ENCODE measurements at regions not wholly inside any gene's neighbourhood (a gene's known extent, or its start where the extent isn't known, plus 50 kb on each side); places are given as distances from the start of the nearest gene placed in this dataset.

DNA sequence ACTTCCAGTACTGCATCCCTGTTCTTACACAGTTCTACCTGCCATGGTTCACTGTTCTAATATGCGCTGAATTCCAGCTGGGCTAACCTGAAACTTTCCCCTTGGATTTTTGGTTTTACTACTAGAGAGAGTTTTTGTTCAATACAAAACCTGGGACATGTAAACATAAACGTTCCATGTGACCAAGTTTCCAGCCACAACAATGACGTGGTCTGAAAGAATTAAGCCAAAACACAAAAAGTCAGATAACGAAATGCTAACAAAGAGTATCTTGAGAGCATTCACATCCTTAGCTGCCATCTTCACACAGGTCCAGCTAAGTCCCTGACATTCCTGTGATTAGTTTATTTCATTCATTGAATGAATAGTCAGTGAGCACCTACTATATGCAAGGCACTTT, 467.0 kb upstream of the PKDCC start:
- no peak for DNase-seq (ENCODE audit: low read depth in 2 of 2)

DNA sequence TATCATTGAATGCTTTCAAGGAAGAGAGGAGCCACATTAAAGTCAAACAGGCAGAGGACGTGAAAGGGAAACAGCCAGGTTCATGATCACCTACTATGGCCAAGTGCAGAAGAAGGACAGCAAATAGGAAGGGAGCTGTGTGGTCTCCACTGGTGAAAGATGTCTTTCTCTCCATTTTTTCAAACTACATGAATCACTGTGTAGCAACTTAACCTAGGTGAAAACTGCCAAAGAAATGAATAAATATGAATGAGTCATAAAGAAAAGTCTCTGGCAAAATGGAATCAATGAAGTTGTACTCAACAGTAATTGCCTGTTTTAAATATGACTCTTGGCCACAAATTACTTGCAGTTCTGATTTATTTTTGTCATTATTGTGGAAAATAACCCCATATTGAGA, 452.6 kb upstream of the PKDCC start:
- no peak for DNase-seq (ENCODE audit: low read depth in 2 of 2)

DNA sequence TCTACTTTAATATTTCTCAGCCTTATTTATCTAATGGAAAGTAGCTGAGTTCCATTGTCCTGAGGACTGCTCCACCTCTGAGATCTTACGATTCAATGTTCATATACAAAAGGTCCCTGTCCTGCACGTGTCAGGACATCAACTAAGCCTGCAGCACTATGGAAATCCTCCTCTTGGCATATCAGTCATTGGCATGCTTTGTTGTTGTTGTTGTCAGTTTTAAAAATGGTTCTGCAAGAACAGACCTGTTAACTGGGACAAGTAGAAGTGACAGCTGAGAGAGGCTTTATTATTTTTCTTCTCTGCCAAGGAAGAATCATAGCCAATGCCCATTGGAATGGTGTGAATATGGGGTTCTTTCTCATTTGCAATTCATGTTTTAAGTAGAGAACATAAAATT, 450.1 kb upstream of the PKDCC start:
- DNase-seq (ENCODE audit: low read depth in 2 of 2) = no peak

DNA sequence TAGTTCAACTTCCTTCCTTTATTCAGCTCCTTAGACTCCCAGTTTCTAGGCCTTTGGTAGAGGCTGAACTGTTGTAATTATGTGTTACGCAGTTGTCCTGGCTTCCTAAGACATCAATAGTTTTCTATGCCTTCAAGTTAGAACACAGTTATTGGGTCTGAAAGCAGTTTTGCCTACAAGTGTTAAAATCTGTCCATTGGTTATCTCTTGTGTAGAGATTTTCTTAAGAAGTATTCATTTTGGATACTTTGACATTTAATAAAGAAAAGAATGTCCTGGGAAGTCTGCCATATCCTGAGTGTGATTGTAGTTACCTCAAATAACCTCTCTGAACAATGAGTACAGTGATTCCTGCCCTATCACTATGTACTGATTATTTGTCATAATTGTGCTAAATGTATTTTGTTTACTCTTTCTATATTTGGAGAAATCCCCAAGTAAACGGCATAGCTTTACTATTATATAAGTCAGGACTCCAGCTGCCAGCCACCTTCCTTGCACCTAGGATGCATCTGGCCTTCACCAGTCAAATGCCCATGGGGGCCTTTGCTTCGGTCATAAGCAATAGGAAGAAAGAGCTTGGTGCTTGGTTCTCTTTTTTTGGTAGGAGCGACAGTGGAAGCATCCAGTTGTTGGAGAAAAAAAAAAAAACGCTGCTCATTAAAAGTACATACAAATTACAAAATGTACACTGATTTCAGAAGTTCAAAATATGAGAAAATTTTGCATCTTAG, 449.5 kb upstream of the PKDCC start:
- DNase-seq (ENCODE audit: low read depth in 2 of 2) = no peak

DNA sequence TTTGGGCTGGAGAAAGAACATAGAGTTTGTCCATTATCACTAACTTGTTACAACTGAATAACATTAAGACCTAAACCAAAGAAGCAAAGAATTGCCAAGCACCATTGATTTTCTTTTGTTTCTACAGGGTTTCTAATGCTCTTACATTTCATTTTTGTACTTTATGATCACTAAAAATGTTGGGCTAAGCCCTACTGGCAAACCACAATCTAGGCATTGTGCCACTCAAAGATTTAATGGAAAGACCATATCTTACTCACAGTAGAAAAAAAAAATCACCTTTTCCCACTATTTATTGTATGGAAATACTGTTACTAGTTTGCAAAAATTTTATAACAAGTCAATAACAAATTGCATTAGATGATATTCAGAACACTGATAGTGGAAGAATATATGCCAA, 447.4 kb upstream of the PKDCC start:
- DNase-seq (ENCODE audit: low read depth in 2 of 2) = no peak

DNA sequence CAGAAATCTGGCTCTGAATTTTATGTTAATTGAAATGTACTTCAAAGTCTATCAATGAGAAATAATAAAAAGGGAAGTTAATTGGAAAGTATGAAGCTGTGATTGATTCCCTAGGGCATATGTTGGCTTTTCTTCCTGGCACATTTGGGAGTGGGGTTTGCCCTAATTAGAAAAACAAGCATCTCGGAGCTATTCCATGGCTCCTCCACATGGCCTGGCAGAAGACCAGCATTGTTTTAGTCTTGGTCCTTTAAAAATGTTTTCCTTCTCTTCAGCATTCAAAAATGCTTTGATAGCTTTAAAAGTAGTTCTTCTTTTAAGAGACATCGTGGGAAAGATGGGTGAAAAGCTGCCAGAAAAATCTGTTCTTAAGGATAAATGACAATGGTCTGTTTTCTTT, 445.5 kb upstream of the PKDCC start:
- no peak for DNase-seq (ENCODE audit: low read depth in 2 of 2)

DNA sequence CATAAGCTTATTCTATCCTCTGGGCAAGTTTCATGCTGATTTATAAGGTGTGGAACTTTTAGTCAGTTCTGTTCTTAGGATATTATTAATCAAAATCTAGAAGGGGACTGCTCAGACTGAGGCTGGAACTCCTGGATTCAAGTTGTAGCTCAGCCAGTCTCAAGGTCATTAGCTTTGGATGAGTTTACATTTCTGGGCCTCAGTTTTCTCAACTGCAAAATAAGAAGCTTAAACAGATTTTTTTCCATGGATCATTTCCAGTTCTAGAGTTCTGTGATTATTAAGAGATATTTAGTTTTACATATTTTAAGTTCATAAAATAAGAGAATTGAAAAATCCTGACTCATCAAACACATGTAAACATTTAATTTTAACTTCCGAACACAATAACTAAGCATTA, 442.5 kb upstream of the PKDCC start:
- no peak for DNase-seq (ENCODE audit: low read depth in 2 of 2)

DNA sequence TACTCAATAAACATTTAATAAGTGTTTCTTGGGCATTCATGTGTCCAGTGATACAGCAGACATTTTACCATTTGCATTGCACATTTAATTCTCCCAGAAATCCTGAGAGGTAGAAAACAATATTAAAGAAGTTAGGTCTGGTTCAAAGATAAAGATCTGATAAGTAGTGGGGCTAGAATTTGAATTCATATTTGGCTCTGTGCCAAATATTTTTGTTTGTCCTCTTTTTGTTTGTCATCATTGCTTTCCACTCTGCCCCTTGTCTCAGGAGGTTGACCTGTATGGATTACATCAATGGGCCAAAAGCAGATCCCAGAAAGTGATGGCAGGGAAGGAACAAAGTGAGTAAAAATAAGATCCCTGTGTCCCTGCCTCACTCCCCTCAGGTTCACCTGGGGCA, 441.9 kb upstream of the PKDCC start:
- DNase-seq (ENCODE audit: low read depth in 2 of 2) = no peak

DNA sequence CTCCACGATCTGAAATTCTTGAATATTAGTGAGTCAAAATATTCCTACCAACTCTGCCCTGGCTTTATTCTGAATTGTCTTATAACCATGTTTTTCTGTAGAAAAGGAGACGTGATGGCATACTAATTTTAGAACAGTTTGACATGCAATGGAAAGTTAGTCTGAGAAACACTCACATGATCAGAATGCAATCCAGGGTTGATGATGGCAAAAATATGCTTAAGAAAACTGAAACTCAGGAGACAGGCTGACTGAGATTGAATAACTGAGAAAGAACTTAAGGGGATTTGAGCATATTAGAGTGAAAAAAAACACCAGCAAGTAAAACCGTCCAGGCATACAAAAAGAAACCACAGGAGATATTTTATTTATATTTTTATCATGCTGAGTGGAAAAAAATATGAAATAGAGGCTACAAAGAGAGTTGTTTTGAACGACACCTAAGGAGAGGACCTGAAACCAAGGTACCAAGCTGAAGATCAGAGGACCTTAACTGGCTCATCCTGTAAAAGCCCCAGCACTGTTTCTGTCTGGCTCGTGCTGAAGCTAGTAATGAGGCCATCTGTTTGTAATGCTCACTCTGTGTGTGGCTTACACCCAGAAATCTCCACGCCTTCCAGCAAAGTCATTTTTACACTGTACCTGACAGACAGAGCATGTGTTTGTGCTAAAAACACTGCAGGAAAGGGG, 437.2 kb upstream of the PKDCC start:
- DNase-seq (ENCODE audit: low read depth in 2 of 2) = no peak

DNA sequence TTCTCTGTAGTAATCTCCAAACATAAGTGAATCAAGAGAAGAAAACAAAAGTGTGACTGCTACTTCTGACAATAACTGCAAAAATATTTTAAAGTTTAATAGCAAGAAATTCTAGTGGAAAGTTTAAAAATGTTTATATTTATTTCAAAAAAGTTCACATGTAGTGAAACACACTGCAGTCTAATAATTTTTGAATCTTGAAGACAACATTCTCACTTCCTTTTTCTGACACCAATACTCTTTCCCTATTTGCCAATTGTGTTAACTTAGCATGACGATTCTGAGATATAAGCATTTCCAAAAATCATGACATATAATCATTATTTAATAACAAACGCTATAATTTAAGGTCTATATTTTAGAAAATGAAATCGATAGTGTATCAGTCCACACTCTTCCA, 429.1 kb upstream of the PKDCC start:
- no peak for DNase-seq (ENCODE audit: low read depth in 2 of 2)

DNA sequence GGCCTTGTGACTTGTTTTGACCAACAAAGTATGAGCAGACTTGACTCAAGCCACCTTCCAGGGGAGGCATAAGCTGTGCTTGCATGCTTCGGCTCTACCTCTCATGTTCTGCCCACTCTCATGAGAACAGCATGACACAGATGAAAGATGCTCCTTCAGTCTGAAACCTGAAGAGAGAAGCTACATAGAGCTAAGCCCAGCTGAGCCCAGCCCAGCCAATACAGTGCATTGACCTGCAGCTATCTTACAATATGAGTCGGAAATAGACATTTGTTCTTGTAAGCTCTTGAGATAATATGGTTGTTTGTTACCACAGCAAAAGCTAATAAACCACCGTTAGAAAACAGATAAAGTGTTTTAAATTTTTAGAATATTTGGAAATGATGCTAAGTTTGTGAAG, 426.7 kb upstream of the PKDCC start:
- no peak for DNase-seq (ENCODE audit: low read depth in 2 of 2)

DNA sequence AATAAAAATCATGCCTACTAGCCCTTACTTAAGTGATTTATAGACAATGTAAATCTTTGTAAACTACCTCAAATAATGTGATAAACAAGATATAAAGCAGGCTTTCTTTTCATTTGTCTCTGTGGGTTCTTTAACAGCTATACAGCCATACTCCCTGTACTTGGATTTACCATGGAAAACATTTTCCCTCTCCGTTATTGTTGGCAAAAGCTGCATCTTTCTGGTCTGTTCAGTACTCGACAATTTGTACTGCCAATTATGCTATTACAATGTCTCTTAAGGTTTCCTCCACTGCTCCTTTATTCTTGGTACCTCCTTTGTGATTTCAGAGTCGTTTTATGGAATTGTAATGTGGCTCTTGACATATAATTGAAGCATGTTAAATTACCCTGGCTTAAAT, 426.3 kb upstream of the PKDCC start:
- DNase-seq (ENCODE audit: low read depth in 2 of 2) = no peak

DNA sequence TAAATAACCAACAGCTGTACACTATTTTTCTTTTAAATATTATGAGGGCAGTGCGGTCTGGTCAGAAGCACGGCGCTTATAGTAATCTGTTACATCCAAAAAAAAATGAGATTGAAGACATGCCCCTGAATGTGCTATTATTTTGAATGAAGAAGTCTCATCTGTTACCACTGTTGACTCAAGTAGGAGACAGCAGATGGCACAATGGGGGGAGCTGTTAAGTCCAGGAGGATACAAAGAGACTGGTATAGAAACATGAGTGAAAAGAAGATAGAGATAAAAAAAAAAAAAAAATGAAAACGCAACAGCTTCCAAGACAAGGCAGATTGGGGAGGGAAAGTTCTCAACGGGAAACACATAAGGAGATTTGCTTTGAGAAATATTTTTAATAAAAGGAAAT, 425.5 kb upstream of the PKDCC start:
- no peak for DNase-seq (ENCODE audit: low read depth in 2 of 2)

DNA sequence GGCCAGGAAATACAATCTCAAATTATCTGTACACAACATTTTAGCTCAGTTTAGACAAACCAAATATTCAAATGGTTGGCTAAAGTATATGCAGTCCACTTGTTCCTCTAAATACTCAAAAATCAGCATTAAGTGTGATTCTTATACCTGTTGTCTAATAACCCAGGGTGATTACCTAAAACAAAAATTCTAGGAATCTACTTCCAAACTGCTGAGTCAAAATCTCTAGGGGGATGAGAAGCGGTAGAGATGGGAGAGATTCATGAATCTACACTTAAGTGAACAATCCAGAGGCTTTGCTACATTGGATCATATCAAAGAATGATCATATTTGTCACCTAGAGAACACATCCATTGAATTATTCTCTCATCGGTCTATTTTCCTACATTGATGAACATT, 420.9 kb upstream of the PKDCC start:
- no peak for DNase-seq (ENCODE audit: low read depth in 2 of 2)

DNA sequence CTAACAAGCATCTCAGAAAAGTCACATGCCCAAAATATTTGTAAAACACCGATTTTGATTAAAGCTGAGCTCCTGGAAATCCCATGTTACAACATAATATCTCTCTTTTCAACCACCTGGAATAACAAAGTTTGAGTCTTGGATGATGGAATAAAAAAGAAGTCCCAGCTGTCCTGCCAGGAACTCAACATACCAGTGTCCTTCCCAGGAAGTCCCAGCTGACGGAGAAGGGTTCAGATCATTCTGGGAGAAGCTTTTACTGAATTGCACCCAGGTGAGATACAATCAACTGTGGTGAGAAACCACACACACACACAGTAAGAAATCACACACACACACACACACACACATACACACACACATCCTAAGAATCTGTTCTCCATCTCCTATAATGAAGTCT, 413.1 kb upstream of the PKDCC start:
- DNase-seq (ENCODE audit: low read depth in 2 of 2) = no peak

DNA sequence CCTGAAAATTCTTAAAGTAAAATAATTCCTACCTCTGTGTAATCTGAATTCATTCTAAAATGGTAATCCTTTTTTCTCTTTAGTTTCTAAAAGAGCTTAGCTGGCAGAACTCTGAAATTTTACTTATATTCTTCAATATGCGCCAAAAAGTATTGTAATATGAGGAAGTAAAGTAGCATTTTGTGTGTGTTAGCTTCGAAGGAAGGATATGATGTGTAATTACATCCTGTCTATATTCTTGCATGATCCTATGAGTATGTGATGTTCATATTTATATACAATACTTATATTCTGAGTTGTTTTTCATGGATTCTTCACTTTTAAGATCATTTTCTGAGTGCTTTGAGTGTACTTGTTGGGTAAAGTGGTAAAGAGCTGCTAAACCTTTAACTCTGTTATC, 402.9 kb upstream of the PKDCC start:
- DNase-seq (ENCODE audit: low read depth in 2 of 2) = no peak

DNA sequence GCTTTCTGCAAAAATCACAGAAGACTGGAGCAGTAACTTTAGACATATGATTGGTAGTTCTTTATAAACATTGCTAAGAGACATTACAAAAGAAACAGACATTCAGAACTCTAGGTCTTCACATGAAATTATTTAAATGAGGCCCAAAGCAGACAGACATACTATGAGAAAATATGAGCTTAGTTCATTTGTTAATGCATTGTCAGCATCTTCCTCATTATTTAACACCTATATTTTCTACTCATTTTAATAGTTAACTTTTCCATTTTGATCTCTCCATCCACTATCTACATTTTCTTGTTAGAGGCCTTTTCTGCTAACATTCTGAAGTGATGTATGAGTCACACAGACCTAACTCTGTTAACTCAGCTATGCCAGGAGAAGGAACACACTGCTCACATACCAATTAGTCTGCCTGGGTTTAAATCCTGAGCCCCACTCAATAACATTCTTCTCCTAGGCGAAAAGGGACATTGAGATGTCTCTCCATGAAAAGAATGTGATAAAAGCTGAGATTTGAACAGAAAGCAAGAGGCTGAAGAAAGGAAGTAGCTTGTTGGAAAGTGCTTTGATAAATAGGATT, 400.3 kb upstream of the PKDCC start:
- DNase-seq (ENCODE audit: low read depth in 2 of 2) = no peak

DNA sequence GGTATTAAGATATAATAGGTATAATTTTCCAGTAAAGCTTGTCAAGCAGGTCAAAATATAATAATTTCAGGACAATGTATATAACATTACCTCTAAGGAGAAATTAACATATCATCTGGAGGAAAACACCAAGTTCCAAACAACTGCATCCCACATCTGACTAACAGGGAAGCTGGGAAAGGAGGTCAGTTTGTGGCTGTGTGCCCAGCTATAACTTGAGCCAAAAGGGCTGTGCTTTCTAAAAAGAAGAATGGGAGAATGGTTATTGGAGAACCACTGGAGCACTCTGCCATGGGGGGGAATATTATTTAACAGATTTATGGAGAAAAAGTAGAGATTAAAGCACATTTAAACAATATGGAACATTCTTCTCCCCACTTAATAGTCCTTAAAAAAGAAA, 390.6 kb upstream of the PKDCC start:
- DNase-seq (ENCODE audit: low read depth in 2 of 2) = no peak

DNA sequence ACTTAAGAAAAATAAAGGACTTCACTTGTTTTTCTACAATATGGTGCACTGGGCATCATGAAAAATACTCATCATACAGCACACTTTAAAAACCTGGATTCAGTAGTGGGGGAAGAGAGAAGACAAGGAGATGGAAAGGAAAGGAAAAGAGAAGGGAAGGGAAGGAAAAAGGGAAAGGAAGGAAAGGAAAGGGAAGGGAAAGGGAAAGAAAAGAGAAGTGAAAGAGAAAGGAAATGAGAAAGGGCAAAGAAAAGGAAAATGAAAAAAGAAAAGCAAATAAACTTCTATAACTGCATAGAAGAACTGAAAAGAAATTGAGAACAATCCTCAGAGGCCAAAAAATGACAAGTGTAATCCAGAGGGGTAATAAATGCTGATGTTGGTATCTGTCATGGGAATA, 388.1 kb upstream of the PKDCC start:
- DNase-seq (ENCODE audit: low read depth in 2 of 2) = no peak

DNA sequence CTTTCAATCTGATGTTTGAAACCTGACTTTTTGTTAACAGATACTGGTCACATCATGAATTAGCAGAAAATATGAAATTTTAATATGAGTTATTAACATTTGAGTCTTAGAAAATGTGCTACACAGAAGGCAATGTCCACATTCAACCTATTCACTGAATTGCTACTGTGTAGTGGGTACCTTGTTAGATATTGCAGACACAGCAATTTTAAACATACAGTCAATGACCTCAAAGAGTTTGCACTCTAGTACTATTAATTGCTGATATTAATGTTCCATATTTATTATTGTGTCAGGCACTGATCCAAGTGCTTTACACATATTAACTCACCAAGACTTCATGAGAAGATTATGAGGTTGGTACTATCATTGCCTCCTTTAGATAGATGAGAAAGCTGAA, 385.4 kb upstream of the PKDCC start:
- no peak for DNase-seq (ENCODE audit: low read depth in 2 of 2)

DNA sequence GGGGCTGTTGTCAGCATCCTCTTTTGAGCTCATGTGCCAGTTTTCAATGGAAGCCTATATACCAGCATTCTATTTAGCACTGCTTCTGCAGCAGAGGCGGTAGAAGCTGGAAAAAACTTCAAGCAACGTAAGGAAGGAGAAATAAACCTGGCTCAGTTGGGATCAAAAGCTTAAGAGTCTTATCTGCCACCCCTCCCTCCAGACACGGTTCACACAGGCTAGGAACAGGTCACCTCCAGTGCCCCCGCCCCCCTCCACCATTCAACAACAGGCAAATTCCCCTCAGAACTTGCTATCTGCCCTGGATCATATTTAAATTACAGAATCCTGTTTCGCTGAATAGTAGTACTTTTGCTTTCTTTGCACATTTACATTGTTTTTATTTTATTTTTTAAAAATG, 384.8 kb upstream of the PKDCC start:
- DNase-seq (ENCODE audit: low read depth in 2 of 2) = no peak

DNA sequence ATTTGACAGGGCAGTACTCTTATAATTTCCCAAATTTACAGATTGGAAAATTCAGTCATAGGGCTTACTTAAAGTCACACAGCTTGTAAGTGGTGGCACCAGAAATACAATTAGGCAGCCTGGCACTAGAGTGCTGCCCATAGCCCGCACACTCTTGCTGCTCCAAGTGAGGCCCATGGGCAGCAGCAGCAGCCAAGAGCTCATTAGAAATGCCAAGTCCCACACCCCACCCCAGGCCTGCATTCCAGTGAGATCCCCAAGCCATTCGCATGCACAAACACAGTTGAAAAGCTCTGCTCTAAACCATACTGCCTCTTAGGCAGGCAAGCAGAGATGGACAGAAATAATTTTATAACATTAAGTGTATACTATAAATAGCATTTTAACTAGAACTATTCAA, 379.3 kb upstream of the PKDCC start:
- no peak for DNase-seq (ENCODE audit: low read depth in 2 of 2)

DNA sequence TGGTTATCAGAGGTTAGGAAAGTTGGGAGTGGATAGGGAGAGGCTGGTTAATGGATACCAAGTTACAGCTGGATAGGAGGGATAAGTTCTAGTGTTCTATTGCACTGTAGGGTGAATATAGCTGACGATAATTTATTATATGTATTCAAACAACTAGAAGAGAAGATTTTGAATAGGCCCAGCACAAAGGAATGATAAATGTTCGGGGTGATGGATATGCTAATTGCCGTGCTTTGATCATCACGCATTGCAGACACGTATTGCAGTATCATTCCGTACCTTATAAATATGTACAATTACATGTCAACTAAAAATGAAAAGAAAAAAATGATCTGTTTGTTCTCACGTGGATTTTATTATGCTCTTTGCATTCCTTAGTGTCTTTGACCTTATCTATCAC, 369.2 kb upstream of the PKDCC start:
- no peak for DNase-seq (ENCODE audit: low read depth in 2 of 2)

DNA sequence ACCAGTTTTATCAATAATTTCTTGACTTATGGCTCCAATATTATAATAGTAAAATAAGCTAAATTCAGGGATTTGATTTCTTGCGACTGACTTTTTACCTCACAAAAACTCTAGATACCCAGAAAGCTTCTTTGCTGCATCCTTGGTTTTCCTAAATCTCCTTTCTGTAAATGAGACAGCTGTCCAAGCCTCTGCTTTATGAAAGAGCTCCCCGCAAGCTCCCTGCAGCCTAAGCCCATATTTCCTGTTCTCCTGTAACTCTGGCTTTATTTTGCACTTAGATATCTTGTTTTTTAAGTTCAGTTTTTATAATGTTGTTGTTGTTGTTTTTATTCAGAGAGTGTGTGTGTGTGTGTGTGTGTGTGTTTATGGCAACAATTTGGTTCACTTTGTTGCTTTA, 361.7 kb upstream of the PKDCC start:
- DNase-seq (ENCODE audit: low read depth in 2 of 2) = no peak
